ENCODE measurements at regions not wholly inside any gene's neighbourhood (a gene's known extent, or its start where the extent isn't known, plus 50 kb on each side); places are given as distances from the start of the nearest gene placed in this dataset.

DNA sequence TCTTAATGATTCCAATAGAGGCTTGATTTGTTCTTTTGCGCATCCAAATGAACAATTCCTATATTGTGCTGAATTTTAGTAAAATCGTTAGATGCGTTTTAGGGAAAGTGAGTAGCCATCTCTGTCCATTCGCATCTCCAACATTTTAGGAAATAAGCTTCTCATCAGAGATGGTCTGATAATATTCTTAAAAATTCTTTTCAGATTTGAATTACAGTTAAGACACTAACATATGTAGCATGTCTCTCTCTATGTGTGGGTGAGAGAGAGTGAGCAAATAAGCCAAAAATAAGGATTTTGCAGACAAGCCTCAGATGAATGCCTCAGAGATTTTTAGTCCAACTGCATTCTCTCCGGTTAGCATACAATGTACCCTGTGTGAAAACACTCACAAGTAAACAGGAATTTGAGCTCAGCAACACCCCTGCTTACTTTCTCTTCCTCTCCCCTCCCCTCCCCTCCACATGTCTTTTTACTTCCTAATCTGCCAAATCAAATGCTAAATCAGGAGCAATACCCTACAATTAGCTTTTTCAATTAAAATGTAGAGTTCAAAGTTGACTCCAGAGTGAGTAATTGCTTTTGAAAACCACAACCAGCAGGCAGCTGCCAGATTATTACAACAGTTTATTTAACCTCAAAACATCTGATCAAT, 354.4 kb downstream of the CRPPA start:
- no peak for DNase-seq (ENCODE audit: low read depth in 4 of 4, low spot score in 2 of 4)

DNA sequence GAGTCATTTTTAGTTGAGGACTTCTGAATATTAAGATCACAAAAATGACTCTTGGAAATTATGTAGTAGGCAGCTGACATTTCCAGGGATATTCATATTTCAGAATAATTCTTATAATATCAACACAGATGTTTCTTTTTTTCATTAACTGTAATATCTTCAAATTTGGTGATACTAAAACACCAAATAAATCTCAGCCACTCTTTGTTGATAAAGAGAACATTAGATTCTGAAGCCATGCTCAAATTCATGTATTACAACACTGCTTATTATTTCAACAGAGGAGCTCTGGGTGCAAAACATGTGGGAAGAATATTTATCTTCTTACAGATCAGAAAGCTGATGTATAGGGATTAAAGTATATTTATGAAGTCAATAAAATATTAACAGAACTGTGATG, 355.4 kb downstream of the CRPPA start:
- no peak for DNase-seq (ENCODE audit: low read depth in 4 of 4, low spot score in 2 of 4)

DNA sequence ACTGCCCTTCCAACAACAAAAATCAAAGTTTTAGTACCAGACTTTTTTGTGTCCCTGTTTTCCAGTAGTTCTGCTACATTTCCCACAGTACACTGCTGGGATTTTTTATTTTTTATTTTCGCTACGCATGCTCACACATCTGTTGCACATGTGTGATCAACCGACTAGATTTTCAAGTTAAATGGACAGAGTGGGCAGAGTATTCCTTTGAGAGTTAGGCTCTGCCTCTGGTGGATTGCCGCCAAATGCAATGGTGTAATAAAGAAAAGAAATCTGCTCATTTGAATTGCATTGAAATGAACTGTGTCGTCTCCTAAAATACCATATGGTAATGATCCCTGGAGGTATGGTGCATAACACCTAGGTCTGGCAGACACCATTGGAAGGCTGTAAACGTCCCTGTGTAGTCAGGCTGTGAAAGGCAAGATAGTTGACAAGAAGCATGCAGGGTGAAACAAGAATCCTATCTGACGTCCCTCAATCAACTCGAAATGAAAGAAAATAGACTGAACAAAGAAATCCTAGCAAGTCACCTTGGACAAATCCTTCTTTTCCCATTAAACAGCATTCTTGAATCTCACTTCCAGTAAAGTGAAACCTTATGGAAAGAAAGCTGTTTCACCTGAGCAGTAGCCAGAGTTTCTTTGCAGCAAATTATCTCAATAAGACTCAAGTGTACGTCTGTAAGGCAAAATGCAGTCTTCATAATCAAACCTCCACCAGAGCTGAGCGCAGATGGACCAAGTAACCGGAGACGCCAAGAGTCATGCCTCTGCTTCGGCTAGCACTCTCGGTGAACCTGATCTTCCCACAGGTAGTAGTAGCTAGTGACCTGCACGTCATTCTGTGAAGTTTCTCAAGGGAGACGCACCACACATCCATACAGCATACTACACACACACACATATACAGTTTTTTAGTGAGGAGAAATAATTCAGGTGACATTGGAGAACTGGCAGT, 357.3 kb downstream of the CRPPA start:
- DNase-seq (ENCODE audit: low read depth in 4 of 4, low spot score in 2 of 4): no peak

DNA sequence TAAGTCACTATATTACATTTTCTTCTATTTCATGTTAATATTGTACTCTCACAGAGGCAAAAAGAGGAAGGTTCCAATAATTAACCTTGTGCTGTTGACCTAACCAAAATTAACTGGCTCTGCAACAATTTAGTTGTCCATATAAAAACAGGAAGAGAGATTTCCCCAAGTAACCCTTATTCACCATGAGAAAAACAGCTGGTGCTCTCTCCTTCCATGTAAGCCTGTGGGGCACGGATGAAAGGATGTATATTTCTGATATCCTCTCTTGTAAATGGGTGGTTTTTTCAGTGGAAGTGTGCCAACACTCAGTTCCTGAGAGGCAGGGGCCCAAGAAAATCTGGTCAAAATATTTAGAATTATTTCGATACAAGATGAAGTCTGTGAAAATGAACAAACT, 358.1 kb downstream of the CRPPA start:
- DNase-seq (ENCODE audit: low read depth in 4 of 4, low spot score in 2 of 4): no peak

DNA sequence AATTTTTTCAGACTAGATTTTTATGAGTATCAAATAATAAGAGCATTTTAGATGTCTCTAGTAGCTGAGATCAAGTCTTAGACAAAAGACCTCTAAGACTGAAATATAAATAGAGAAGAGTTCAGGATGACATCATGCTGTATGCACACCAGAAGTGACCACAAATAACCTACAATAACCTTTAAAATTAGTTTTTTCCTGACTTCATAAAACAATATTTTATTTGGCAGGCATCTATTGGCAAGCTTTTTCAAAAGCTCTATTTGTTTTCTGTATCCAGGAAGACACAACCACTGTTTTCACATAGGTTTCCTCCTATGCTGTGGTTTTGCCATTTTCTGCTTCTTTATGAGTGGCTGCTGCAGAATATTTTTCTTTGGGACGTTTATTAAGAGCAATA, 359.1 kb downstream of the CRPPA start:
- DNase-seq (ENCODE audit: low read depth in 4 of 4, low spot score in 2 of 4): no peak

DNA sequence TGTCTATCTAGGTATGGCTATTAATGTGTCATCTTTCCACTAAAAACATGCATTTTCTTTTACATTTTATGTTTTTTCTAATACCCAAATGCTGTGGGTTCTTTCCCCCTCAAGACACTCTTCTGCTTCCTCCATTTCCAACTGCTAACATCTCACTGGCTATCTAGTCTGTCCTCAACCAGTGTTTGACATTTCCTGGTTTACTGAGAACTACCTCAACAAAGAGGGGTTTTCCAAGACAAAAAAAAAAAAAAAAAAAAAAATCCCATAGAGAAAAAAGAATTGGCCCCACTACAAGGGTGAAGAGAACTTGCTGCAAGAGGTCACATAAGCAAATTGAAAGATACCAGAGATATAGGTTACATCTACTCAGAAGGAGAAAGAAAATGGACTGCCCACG, 359.7 kb downstream of the CRPPA start:
- no peak for DNase-seq (ENCODE audit: low read depth in 4 of 4, low spot score in 2 of 4)

DNA sequence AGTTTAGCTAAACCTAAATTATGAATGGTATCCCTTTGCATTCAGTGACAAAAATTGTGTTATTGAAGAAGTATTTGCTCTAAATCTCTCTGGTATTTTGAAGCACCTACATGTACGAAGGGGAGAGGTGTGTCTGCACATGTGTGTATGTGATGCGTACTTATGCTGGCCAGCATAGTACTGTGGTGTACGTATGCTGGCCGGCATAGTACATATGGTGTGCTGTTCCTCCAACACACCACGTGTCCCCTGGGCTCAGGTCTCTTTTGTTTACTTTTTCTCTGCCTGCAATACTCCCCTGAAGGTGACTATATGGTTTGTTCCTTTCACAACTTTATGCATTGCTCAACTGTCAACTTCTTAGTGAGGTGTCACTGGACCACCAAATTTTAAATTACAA, 360.3 kb downstream of the CRPPA start:
- DNase-seq (ENCODE audit: low read depth in 4 of 4, low spot score in 2 of 4): no peak

DNA sequence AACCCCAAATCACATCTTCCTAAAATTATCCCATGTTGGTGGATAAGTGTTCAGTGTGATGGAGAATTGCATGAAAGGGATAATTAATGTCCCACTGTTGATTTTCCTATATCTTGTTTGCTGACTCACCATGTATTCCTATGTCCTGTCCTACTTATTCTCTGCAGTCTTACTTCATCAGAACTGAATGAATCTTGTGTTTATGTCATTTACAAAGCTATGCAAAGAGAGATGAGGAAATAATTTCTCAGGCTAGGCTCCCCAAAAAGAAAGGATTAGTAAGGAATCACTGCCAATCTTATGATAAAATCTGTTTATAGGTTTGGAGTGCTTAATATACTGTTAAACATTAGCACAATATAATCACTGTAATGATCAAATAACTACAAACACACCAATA, 360.8 kb downstream of the CRPPA start:
- DNase-seq (ENCODE audit: low read depth in 4 of 4, low spot score in 2 of 4): no peak

DNA sequence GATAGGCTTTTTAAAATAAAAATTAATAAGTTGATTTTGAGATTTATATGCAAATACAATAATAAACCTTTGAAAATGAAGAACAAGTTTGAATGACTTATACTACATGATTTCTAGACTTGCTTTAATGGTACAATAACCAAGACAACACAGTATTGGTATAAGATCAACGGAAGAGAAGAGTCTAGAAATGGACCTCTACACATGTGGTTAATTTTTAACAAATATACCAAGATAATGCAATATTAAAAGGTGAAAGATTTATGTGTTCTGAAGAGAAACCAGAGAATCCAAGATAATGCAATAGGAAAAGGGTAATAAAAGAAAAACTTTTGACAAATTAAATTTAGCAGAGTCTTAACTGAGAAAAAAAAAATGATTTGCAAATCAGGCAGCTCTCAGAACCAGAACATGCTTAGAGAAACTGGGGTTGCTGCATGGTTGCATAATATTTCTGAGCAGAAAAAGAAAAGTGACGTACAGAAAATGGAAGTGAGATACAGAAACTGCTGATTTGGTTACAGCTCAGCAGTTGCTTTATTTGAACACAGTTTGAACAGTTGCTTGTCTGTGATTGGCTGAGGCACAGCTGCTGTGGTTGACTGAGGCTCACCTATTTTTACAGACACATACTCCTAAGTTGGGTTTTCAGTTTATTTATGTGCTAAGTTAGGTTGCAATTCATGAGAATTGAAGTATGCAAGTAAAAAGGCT, 365.9 kb downstream of the CRPPA start:
- DNase-seq (ENCODE audit: low read depth in 4 of 4, low spot score in 2 of 4): no peak

DNA sequence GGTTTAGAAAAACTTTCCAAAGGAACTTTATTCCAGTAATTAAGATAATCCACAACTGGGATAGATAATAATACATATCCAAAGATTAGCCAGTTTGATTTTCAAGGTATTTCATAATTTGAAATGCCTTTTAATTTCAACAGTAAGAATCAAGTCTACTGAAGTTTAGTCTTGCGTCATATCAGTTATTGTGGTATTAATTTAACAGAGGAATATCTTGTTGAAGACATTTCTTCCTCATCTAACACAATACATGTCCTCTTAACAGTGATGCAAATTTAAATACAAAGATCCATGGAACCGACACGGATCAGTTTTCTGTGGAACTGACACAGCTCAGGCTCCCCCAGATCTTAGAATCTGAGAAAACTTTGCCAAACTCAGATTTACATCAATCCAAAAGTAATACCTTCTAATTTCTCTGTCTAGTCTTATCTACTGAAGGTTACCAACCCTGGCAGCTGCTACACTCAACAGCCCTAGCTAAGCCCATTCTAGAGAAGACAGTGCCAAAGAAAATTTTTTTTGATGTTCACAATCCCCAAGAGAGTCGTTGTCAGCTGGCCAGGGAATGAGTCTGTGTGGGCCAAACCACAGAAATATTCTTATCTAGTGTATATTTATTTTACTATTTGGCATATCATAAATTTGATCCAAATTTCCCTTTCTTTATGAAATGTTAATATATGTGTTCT, 365.2 kb upstream of the MEOX2 start:
- DNase-seq (ENCODE audit: low read depth in 4 of 4, low spot score in 2 of 4): no peak

DNA sequence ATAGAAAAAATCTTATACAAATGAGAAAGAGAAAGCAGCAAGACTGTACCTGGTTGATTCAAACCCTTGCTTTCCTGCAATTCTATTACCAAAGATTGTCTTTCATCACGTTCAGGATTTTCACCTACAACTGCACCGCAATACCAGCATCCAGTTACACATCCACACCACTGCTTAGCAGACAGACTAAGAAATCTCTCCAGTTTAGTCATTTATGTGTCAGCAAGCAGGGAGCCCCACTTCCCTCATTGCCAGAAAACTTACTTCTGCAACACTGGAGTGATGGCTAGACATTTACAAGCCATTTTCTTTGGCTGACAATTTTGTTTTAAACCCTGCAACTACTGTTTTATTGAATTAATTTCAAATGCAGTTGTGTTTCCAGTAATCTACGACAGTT, 359.6 kb upstream of the MEOX2 start:
- DNase-seq (ENCODE audit: low read depth in 4 of 4, low spot score in 2 of 4): no peak

DNA sequence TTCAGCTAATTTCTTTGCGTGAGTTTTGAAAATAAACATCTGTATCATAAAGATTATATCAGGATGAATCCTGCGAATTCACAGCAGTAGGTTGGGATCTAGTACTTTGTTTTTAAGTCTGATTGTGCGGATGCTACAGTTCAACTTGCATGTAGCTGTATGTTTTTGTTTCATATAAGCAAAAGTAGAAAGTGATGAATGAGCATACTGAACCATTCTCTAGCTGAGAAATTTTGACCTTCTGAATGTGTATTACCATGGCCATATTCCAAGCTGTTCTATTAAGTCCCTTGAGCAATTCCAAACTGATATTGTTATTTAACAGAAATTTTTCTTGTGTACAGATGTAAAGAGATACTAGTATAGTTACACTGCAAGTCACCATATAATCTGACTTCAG, 358.8 kb upstream of the MEOX2 start:
- DNase-seq (ENCODE audit: low read depth in 4 of 4, low spot score in 2 of 4): no peak

DNA sequence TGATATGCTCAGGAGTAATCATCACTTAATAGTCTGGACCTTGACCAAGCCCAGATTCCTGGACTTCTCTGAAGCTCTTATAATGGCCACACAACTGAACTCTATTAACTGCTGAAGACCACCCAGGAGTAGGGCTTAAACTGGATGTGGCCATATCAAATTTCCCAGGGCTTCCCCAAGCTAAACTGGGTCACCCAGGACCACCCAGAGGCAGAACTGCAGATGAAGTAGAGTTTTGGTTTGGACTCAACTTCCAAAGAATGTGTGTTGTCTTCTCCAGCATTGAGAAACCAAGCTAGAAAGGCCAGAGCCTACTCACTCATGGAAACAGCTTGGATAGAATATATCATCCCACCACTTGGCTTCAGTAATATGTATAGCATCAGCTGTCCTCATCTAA, 358.2 kb upstream of the MEOX2 start:
- no peak for DNase-seq (ENCODE audit: low read depth in 4 of 4, low spot score in 2 of 4)

DNA sequence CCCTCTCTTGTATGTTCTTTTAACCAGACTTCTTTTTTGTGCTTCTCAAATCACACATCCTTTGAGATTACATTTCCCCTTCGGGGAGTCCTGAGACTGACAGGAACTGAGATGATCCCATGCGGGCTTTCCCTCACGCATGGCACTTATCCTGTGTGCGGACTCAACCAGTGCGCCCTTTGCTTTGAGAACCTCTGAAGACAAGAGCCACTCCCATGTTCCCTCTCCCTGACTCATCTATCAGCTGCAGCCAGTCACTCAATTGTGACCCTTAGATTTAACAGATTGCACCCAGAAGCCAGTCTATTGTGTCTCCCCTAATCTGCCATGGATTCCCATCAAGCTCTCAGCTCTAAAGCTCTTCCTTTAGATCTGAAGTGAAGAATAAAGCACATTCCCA, 353.9 kb upstream of the MEOX2 start:
- DNase-seq (ENCODE audit: low read depth in 4 of 4, low spot score in 2 of 4): no peak

DNA sequence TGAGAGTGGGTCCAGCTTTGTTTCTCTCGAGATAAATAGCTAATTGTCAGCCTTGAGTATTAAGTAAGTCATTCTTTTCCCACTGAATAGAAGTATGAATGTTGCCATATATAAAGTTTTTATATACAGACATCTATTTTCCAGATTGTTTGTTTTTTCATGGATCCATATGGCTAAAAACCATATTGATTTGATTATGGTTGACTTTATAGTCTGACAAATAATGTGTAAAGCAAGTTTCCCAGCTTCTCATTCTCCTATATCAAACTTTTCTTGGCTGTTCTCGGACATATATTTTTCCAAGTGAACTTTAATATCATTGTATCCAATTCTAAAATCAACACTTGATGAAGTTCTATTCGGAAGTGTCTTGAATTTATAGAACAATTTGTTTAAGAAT, 352.4 kb upstream of the MEOX2 start:
- DNase-seq (ENCODE audit: low read depth in 4 of 4, low spot score in 2 of 4): no peak

DNA sequence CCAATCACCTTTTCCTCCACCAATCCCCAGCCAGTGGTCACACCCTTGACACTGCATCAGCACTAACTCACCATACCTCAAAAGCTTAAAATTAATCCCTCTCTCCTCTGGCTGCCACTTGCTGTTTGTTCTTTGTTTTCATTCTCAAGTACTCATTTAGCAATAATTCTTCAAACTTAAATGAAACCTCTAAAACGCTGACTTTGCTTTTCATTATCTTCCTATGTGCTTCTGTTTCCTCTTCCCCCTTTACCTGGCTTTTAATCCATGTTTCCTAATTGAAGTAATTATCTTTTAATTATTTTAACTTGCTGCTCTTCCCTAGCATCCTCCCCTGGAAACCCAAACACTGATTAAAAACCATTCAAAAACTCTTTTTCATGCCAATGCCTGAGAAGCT, 348.9 kb upstream of the MEOX2 start:
- no peak for DNase-seq (ENCODE audit: low read depth in 4 of 4, low spot score in 2 of 4)

DNA sequence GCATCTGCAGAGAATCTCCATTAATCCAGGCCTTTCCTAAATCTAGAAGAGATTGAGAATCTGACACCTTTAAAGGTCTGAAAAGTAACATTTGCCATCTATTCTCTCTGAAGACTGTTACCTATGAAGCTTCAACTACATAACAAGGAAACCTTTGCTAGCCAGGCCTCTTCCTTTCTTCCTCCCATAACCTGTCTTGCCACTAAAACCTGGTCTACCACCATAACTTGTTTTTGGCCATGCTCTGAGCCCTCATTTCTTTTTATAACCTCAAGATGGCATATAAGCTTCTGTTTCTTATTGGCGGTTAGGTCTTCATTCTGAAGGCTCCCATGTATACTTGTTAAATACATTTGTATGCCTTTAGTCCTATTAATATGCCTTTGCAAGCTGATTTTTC, 348.4 kb upstream of the MEOX2 start:
- DNase-seq (ENCODE audit: low read depth in 4 of 4, low spot score in 2 of 4): no peak

DNA sequence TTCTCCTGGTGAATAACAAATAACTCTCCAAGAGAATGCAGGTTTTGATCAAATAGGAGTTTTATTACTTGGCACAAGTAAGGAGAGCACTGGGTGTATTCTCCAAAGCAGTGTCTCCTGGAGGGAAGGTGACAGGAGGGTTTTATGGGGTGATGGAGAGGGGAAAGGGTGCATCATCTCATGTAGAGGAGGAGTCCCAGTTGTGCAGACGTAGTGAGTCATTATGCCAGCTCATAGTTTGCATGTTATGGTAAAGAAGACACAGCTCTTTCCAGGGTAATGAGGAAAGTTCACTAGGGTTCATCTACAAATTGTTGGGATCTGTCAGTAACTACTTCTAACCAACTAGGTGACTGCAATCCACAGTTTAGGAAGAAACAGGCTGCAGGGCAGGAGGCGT, 347.9 kb upstream of the MEOX2 start:
- no peak for DNase-seq (ENCODE audit: low read depth in 4 of 4, low spot score in 2 of 4)

DNA sequence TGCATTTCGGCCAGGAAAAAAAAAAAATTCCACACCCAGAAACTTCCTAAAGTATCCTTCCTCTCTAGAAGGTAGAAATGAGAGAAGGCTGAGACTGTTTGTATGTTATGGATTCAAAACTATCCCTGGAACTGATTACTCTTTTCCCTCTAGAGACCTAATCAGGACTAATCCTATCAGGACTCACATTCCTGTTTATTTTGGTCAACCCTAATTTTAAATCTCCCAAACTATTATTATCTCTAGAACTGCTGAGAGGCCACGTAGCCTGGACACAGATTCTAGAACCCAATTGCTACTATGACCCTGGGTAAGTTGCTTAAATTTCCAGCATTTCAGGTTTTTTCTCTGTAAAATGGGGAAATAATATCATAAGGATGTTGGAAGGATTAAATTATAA, 346.8 kb upstream of the MEOX2 start:
- DNase-seq (ENCODE audit: low read depth in 4 of 4, low spot score in 2 of 4): no peak

DNA sequence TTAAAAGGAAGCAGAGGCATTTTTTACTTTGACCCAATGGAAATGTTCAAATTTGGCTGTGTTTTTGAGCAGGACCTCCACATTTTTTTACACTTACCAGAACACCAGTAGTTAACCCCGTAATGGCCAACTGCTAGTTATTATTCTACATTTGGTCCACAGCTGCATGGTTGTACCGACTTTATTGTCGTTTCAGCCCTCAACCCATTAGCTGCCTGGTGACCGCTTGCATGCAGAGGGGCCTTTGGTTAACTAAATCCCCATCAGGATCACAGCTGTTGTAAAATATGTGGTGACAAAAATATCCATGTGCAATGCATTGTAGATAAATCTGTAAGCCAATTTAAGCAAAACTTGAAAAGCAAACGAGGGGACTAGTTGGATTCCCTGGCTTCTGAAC, 342.2 kb upstream of the MEOX2 start:
- DNase-seq (ENCODE audit: low read depth in 4 of 4, low spot score in 2 of 4): no peak

DNA sequence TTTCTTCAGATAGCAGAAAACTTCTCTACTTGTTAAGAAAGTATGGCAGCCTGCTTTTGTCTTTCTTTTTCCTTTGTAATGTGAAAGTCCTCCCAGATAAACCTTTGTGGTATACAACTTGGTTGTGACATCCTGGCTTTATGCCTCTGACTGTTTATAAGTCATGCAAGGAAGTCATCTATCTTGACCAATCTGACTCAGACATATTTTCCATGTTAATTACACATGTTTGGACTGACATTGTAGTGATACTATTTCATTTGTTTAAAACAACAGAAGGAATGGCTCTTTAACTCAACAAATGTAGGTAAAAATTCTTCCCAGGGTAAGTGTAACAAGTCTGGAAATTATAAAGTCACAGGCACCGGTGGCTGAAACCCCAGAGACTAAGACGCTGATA, 341.6 kb upstream of the MEOX2 start:
- no peak for DNase-seq (ENCODE audit: low read depth in 4 of 4, low spot score in 2 of 4)
